GM23338 (cell line): ENCODE measurements at regions not wholly inside any gene's neighbourhood (a gene's known extent, or its start where the extent isn't known, plus 50 kb on each side); places are given as distances from the start of the nearest gene placed in this dataset.

Source experiments
- ATAC-seq: fragments of 200-7000 bp; cut with Tn5 transposase; 3 replicates; pipeline ENCODE4 v1.9.1; 2020
- DNase-seq: peaks from one replicate; pipeline ENCODE4 v3.0.0-alpha.2; 2015; ENCODE audit warnings: low spot score
- H2AFZ ChIP-seq: fragments of 200-600 bp; sonication (generic); 2 replicates; pipeline ENCODE4 v1.8.0; 2016; ENCODE audit warnings: antibody characterized with exemption, mild to moderate bottlenecking, moderate library complexity
- H3F3A ChIP-seq: fragments of 200-600 bp; sonication (generic); replicated peaks from 2 replicates; pipeline ENCODE4 v1.8.0; 2017; ENCODE audit warnings: antibody characterized with exemption, mixed run types, low read depth
- H3K27ac ChIP-seq: fragments of 200-600 bp; sonication (generic); 2 replicates; pipeline ENCODE4 v1.6.1; 2016; ENCODE audit warnings: low read depth
- H3K27me3 ChIP-seq: fragments of 200-600 bp; sonication (generic); 2 replicates; pipeline ENCODE4 v1.8.0; 2016; ENCODE audit warnings: mild to moderate bottlenecking, mixed run types, moderate library complexity; ENCODE audit not compliant: insufficient read depth
- H3K36me3 ChIP-seq: fragments of 200-600 bp; sonication (generic); 2 replicates; pipeline ENCODE4 v1.8.0; 2016; ENCODE audit warnings: mild to moderate bottlenecking; ENCODE audit not compliant: insufficient read depth
- H3K4me1 ChIP-seq: fragments of 200-600 bp; sonication (generic); 2 replicates; pipeline ENCODE4 v1.8.0; 2016; ENCODE audit warnings: mild to moderate bottlenecking, moderate library complexity; ENCODE audit not compliant: insufficient read depth
- H3K4me2 ChIP-seq: fragments of 200-600 bp; sonication (generic); 2 replicates; pipeline ENCODE4 v1.7.1; 2017; ENCODE audit warnings: mixed run types
- H3K4me3 ChIP-seq: fragments of 200-600 bp; sonication (generic); 2 replicates; pipeline ENCODE4 v1.6.1; 2016; ENCODE audit warnings: mixed run types
- H3K79me2 ChIP-seq: fragments of 200-600 bp; sonication (generic); replicated peaks from 2 replicates; pipeline ENCODE4 v1.8.0; 2017; ENCODE audit warnings: mild to moderate bottlenecking; ENCODE audit not compliant: insufficient read depth
- H3K9me2 ChIP-seq: fragments of 200-600 bp; sonication (generic); 2 replicates; pipeline ENCODE4 v1.8.0; 2017; ENCODE audit not compliant: insufficient read depth
- H4K20me1 ChIP-seq: fragments of 200-600 bp; sonication (generic); replicated peaks from 2 replicates; pipeline ENCODE4 v1.8.0; 2017; ENCODE audit warnings: mild to moderate bottlenecking; ENCODE audit not compliant: insufficient read depth
- H3K27ac Mint-ChIP-seq: 2 replicates; pipeline ENCODE4 v1.8.0; 2020; ENCODE audit warnings: inconsistent platforms, mild to moderate bottlenecking, moderate library complexity, mixed read lengths
- H3K27me3 Mint-ChIP-seq: 3 replicates; pipeline ENCODE4 v1.8.0; 2022; ENCODE audit warnings: low read depth, mild to moderate bottlenecking, moderate library complexity, mixed read lengths, inconsistent platforms; ENCODE audit not compliant: insufficient read depth, poor library complexity
- H3K36me3 Mint-ChIP-seq: 3 replicates; pipeline ENCODE4 v1.8.0; 2021; ENCODE audit warnings: low read depth, mild to moderate bottlenecking, inconsistent platforms, moderate library complexity, mixed read lengths
- H3K4me1 Mint-ChIP-seq: 3 replicates; pipeline ENCODE4 v1.8.0; 2020; ENCODE audit warnings: mild to moderate bottlenecking, inconsistent platforms, mixed read lengths
- H3K4me3 Mint-ChIP-seq: 3 replicates; pipeline ENCODE4 v1.8.0; 2021; ENCODE audit warnings: moderate library complexity, mild to moderate bottlenecking, inconsistent platforms, mixed read lengths
- H3K9me3 Mint-ChIP-seq: 3 replicates; pipeline ENCODE4 v1.8.0; 2020; ENCODE audit warnings: moderate library complexity, mild to moderate bottlenecking, inconsistent platforms, mixed read lengths
- EZH2phosphoT487 ChIP-seq: fragments of 200-600 bp; sonication (generic); IDR thresholded peaks from one replicate; pipeline ENCODE4 v1.8.1; 2018; ENCODE audit warnings: antibody characterized with exemption; ENCODE audit not compliant: unreplicated experiment
- NANOG ChIP-seq: IDR thresholded peaks from 2 replicates; pipeline ENCODE4 v1.6.1; 2016; ENCODE audit warnings: antibody characterized with exemption, borderline replicate concordance
- POLR2AphosphoS5 ChIP-seq: IDR thresholded peaks from 2 replicates; pipeline ENCODE4 v1.6.1; 2016; ENCODE audit warnings: antibody characterized with exemption, low read depth
- STAT1 ChIP-seq: IDR thresholded peaks from one replicate; pipeline ENCODE4 v1.6.1; 2016; ENCODE audit warnings: antibody characterized with exemption; ENCODE audit not compliant: unreplicated experiment
- ZNF114 ChIP-seq: fragments of 250-450 bp; sonication (Bioruptor Pico); IDR thresholded peaks from 2 replicates; pipeline ENCODE4 v1.5.0; 2020; ENCODE audit warnings: mild to moderate bottlenecking, moderate library complexity
- ZNF331 ChIP-seq: fragments of 250-450 bp; sonication (Bioruptor Pico); IDR thresholded peaks from 2 replicates; pipeline ENCODE4 v1.5.0; 2020; ENCODE audit warnings: low read depth, mild to moderate bottlenecking, moderate library complexity
- TF ChIP-seq, protein P1 (sequence below): IDR thresholded peaks from one replicate; pipeline ENCODE4 v1.6.1; 2018; ENCODE audit warnings: antibody characterized with exemption; ENCODE audit not compliant: unreplicated experiment
- TF ChIP-seq, protein P2 (sequence below): fragments of 250-450 bp; sonication (Bioruptor Pico); IDR thresholded peaks from 2 replicates; pipeline ENCODE4 v1.5.0; 2020; ENCODE audit warnings: mild to moderate bottlenecking, moderate library complexity
- TF ChIP-seq, protein P3 (sequence below), 2 experiments: fragments of 200-600 bp in 1 of 2; sonication (generic) in 1 of 2; conservative IDR thresholded peaks; 2 replicates each; pipeline versions ENCODE4 v1.5.1 to v1.6.1; 2016 to 2017; ENCODE audit warnings: antibody characterized with exemption in 2 of 2, low read depth in 2 of 2, mild to moderate bottlenecking in 2 of 2, moderate library complexity in 1 of 2

- H3K9me3 Mint-ChIP-seq: peaks cover 16% of the 10 kb centered on the region
- H3K4me1 Mint-ChIP-seq: no peaks in the 10 kb centered on the region
- no peaks in the 10 kb centered on the region for H3K27me3 Mint-ChIP-seq
- Histone ChIP-seq H3K4me3 (no peak overlapping the region), H3K4me1 (no peaks in the 10 kb centered on the region), H2AFZ (no peak overlapping the region), H3K4me2 (no peak overlapping the region), H3K27me3 (no peaks in the 10 kb centered on the region), H3K9me2 (no peaks in the 10 kb centered on the region; the same call in 1 of the 2 replicates), H3K36me3 (no peaks in the 10 kb centered on the region), H3K79me2 (no peaks in the 10 kb centered on the region), H3K27ac (no peak overlapping the region), H3F3A (no peaks in the 10 kb centered on the region), H4K20me1 (no peaks in the 10 kb centered on the region)
- no peak overlapping the region for H3K4me3 Mint-ChIP-seq
- H3K36me3 Mint-ChIP-seq: peaks cover 8% of the 10 kb centered on the region
- no peak overlapping the region for H3K27ac Mint-ChIP-seq
- DNase-seq (peak; percentile 79), ATAC-seq (peak; percentile 73)
- TF ChIP-seq, protein P1, sequence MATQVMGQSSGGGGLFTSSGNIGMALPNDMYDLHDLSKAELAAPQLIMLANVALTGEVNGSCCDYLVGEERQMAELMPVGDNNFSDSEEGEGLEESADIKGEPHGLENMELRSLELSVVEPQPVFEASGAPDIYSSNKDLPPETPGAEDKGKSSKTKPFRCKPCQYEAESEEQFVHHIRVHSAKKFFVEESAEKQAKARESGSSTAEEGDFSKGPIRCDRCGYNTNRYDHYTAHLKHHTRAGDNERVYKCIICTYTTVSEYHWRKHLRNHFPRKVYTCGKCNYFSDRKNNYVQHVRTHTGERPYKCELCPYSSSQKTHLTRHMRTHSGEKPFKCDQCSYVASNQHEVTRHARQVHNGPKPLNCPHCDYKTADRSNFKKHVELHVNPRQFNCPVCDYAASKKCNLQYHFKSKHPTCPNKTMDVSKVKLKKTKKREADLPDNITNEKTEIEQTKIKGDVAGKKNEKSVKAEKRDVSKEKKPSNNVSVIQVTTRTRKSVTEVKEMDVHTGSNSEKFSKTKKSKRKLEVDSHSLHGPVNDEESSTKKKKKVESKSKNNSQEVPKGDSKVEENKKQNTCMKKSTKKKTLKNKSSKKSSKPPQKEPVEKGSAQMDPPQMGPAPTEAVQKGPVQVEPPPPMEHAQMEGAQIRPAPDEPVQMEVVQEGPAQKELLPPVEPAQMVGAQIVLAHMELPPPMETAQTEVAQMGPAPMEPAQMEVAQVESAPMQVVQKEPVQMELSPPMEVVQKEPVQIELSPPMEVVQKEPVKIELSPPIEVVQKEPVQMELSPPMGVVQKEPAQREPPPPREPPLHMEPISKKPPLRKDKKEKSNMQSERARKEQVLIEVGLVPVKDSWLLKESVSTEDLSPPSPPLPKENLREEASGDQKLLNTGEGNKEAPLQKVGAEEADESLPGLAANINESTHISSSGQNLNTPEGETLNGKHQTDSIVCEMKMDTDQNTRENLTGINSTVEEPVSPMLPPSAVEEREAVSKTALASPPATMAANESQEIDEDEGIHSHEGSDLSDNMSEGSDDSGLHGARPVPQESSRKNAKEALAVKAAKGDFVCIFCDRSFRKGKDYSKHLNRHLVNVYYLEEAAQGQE: peak; percentile 88
- no peak for TF ChIP-seq POLR2AphosphoS5
Measured at GRCh38 chr2:23092831-23093230, 292.1 kb upstream of the KLHL29 start.

GRCh38 chr2:23093513-23093912 is 291.5 kb upstream of the KLHL29 start:
- H2AFZ ChIP-seq: no peak overlapping the region
- H3K36me3 Mint-ChIP-seq: peaks cover 7% of the 10 kb centered on the region; the same call in 2 of the 3 replicates
- H3K27ac ChIP-seq: no peak overlapping the region
- no peaks in the 10 kb centered on the region for H3K4me1 Mint-ChIP-seq
- no peaks in the 10 kb centered on the region for H3K27me3 Mint-ChIP-seq
- H3K36me3 ChIP-seq: no peaks in the 10 kb centered on the region
- peaks cover 11% of the 10 kb centered on the region for H3K9me3 Mint-ChIP-seq
- H3F3A ChIP-seq: no peaks in the 10 kb centered on the region
- no peaks in the 10 kb centered on the region for H4K20me1 ChIP-seq
- no peak overlapping the region for H3K27ac Mint-ChIP-seq
- H3K4me2 ChIP-seq: no peak overlapping the region
- no peaks in the 10 kb centered on the region; the same call in 1 of the 2 replicates for H3K9me2 ChIP-seq
- ATAC-seq (no peak), DNase-seq (no peak)
- no peaks in the 10 kb centered on the region for H3K79me2 ChIP-seq
- H3K4me1 ChIP-seq: no peaks in the 10 kb centered on the region
- no peak overlapping the region for H3K4me3 ChIP-seq
- no peak overlapping the region for H3K4me3 Mint-ChIP-seq
- H3K27me3 ChIP-seq: no peaks in the 10 kb centered on the region
- TF ChIP-seq ZNF114 (CRISPR knock-in tag) (no peak), EZH2phosphoT487 (no peak), NANOG (no peak), ZNF331 (CRISPR knock-in tag) (no peak), STAT1 (no peak)
- TF ChIP-seq, protein P2, sequence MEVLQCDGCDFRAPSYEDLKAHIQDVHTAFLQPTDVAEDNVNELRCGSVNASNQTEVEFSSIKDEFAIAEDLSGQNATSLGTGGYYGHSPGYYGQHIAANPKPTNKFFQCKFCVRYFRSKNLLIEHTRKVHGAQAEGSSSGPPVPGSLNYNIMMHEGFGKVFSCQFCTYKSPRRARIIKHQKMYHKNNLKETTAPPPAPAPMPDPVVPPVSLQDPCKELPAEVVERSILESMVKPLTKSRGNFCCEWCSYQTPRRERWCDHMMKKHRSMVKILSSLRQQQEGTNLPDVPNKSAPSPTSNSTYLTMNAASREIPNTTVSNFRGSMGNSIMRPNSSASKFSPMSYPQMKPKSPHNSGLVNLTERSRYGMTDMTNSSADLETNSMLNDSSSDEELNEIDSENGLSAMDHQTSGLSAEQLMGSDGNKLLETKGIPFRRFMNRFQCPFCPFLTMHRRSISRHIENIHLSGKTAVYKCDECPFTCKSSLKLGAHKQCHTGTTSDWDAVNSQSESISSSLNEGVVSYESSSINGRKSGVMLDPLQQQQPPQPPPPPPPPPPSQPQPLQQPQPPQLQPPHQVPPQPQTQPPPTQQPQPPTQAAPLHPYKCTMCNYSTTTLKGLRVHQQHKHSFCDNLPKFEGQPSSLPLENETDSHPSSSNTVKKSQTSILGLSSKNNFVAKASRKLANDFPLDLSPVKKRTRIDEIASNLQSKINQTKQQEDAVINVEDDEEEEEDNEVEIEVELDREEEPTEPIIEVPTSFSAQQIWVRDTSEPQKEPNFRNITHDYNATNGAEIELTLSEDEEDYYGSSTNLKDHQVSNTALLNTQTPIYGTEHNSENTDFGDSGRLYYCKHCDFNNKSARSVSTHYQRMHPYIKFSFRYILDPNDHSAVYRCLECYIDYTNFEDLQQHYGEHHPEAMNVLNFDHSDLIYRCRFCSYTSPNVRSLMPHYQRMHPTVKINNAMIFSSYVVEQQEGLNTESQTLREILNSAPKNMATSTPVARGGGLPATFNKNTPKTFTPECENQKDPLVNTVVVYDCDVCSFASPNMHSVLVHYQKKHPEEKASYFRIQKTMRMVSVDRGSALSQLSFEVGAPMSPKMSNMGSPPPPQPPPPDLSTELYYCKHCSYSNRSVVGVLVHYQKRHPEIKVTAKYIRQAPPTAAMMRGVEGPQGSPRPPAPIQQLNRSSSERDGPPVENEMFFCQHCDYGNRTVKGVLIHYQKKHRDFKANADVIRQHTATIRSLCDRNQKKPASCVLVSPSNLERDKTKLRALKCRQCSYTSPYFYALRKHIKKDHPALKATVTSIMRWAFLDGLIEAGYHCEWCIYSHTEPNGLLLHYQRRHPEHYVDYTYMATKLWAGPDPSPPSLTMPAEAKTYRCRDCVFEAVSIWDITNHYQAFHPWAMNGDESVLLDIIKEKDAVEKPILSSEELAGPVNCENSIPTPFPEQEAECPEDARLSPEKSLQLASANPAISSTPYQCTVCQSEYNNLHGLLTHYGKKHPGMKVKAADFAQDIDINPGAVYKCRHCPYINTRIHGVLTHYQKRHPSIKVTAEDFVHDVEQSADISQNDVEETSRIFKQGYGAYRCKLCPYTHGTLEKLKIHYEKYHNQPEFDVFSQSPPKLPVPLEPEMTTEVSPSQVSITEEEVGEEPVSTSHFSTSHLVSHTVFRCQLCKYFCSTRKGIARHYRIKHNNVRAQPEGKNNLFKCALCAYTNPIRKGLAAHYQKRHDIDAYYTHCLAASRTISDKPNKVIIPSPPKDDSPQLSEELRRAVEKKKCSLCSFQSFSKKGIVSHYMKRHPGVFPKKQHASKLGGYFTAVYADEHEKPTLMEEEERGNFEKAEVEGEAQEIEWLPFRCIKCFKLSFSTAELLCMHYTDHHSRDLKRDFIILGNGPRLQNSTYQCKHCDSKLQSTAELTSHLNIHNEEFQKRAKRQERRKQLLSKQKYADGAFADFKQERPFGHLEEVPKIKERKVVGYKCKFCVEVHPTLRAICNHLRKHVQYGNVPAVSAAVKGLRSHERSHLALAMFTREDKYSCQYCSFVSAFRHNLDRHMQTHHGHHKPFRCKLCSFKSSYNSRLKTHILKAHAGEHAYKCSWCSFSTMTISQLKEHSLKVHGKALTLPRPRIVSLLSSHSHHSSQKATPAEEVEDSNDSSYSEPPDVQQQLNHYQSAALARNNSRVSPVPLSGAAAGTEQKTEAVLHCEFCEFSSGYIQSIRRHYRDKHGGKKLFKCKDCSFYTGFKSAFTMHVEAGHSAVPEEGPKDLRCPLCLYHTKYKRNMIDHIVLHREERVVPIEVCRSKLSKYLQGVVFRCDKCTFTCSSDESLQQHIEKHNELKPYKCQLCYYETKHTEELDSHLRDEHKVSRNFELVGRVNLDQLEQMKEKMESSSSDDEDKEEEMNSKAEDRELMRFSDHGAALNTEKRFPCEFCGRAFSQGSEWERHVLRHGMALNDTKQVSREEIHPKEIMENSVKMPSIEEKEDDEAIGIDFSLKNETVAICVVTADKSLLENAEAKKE (CRISPR knock-in tag): no peak
- TF ChIP-seq, protein P3, sequence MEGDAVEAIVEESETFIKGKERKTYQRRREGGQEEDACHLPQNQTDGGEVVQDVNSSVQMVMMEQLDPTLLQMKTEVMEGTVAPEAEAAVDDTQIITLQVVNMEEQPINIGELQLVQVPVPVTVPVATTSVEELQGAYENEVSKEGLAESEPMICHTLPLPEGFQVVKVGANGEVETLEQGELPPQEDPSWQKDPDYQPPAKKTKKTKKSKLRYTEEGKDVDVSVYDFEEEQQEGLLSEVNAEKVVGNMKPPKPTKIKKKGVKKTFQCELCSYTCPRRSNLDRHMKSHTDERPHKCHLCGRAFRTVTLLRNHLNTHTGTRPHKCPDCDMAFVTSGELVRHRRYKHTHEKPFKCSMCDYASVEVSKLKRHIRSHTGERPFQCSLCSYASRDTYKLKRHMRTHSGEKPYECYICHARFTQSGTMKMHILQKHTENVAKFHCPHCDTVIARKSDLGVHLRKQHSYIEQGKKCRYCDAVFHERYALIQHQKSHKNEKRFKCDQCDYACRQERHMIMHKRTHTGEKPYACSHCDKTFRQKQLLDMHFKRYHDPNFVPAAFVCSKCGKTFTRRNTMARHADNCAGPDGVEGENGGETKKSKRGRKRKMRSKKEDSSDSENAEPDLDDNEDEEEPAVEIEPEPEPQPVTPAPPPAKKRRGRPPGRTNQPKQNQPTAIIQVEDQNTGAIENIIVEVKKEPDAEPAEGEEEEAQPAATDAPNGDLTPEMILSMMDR (conservative IDR thresholded peaks at IDR 0.05; ENCODE audit: low read depth in 2 of 2): no peak
